Panc1 (cell line): ENCODE measurements at regions not wholly inside any gene's neighbourhood (a gene's known extent, or its start where the extent isn't known, plus 50 kb on each side); places are given as distances from the start of the nearest gene placed in this dataset.

ENCODE experiments used
- ATAC-seq: fragments of 200-7000 bp; cut with Tn5 transposase; 2 replicates; pipeline ENCODE4 v1.9.1; 2020; ENCODE audit warnings: mild to moderate bottlenecking, moderate library complexity
- BruUV-seq: library from RNA; stranded (reverse); fragments of 400-500 nt; replicated peaks from 2 replicates; lab custom pipeline; 2021; lab: Mats Ljungman, UMichigan
- CTCF ChIA-PET: fragments of 300-600 bp; sonication (Branson Sonifier 250); formaldehyde crosslinking; loops from one replicate; lab custom pipeline; 2022; ENCODE audit warnings: antibody characterized with exemption; lab: Charles Lee
- POLR2A ChIA-PET: fragments of 300-600 bp; sonication (Branson Sonifier 250); formaldehyde crosslinking; loops from one replicate; lab custom pipeline; 2022; ENCODE audit warnings: antibody characterized with exemption; lab: Charles Lee
- DNase-seq: peaks from one replicate; pipeline ENCODE4 v3.0.0-alpha.2; 2010; ENCODE audit warnings: low read depth, low spot score
- H3K27ac ChIP-seq: 2 replicates; pipeline ENCODE4 v1.5.1; 2011; ENCODE audit warnings: mild to moderate bottlenecking, low read length, inconsistent platforms
- H3K27me3 ChIP-seq: fragments of 200-500 bp; sonication (Bioruptor generic); 2 replicates; pipeline ENCODE4 v1.6.0; 2014; ENCODE audit warnings: low read length, inconsistent platforms; ENCODE audit not compliant: control insufficient read depth, insufficient read depth
- H3K36me3 ChIP-seq: fragments of 200-500 bp; sonication (Bioruptor generic); 2 replicates; pipeline ENCODE4 v1.5.1; 2014; ENCODE audit warnings: inconsistent platforms, mild to moderate bottlenecking, low read length, moderate library complexity; ENCODE audit not compliant: control insufficient read depth, insufficient read depth
- H3K4me1 ChIP-seq: 2 replicates; pipeline ENCODE4 v1.5.1; 2011; ENCODE audit warnings: inconsistent platforms, mild to moderate bottlenecking, low read length, moderate library complexity; ENCODE audit not compliant: control insufficient read depth, insufficient read depth
- H3K4me3 ChIP-seq, 2 experiments: 2 replicates each; pipeline ENCODE4 v1.5.1; 2011 to 2012; ENCODE audit warnings: low read depth in 2 of 2, low read length in 2 of 2, mild to moderate bottlenecking in 2 of 2, inconsistent platforms in 1 of 2, moderate library complexity in 1 of 2
- H3K9me3 ChIP-seq: fragments of 200-500 bp; sonication (Bioruptor generic); 2 replicates; pipeline ENCODE4 v1.5.1; 2014; ENCODE audit warnings: low read depth, mild to moderate bottlenecking, inconsistent platforms, low read length, moderate library complexity; ENCODE audit not compliant: control insufficient read depth, insufficient read depth
- CTCF ChIP-seq: fragments of 450-650 bp; IDR thresholded peaks from 2 replicates; pipeline ENCODE4 v1.5.1; 2017; ENCODE audit warnings: mild to moderate bottlenecking
- POLR2AphosphoS5 ChIP-seq: IDR thresholded peaks from 2 replicates; pipeline ENCODE4 v1.6.1; 2012; ENCODE audit warnings: mild to moderate bottlenecking, low read depth, low read length, moderate library complexity
- REST ChIP-seq, 2 experiments: IDR thresholded peaks; 2 replicates each; pipeline ENCODE4 v1.6.1; 2011 to 2012; ENCODE audit warnings: low read depth in 2 of 2, control low read depth in 1 of 2, low read length in 1 of 2, mild to moderate bottlenecking in 1 of 2, moderate library complexity in 1 of 2; ENCODE audit not compliant: insufficient read depth in 1 of 2
- SIN3A ChIP-seq: IDR thresholded peaks from 2 replicates; pipeline ENCODE4 v1.6.1; 2012; ENCODE audit warnings: low read depth, mild to moderate bottlenecking, low read length, moderate library complexity, borderline replicate concordance; ENCODE audit not compliant: insufficient read depth
- TCF7L2 ChIP-seq: IDR thresholded peaks from 2 replicates; pipeline ENCODE4 v1.6.1; 2011; ENCODE audit warnings: mild to moderate bottlenecking, low read depth, low read length, inconsistent platforms
- in situ Hi-C: cut with HindIII; loops from 2 replicates; pipeline ENCODE4 v1.10.0; 2016; ENCODE audit warnings: low sequenced_read_pairs, low pct_unique_long_range_greater_than_20kb
- intact Hi-C: fragments of 100-400 bp; cut with micrococcal nuclease; formaldehyde crosslinking; loops from one replicate; pipeline ENCODE4 v1.10.0; 2022; ENCODE audit not compliant: unreplicated experiment

GRCh38 chr13:107572156-107572555, 643.2 kb downstream of the LIG4 start:
- Histone ChIP-seq H3K4me1 (no peaks in the 10 kb centered on the region), H3K27ac (no peak overlapping the region), H3K36me3 (no peaks in the 10 kb centered on the region), H3K9me3 (no peaks in the 10 kb centered on the region), H3K4me3 (no peak overlapping the region), H3K27me3 (no peaks in the 10 kb centered on the region)
- ChIA-PET POLR2A (no interaction called here), CTCF (no interaction called here)
- no TSS peak for BruUV-seq
- TF ChIP-seq REST (IDR thresholded peaks at IDR 0.05; ENCODE audit: insufficient read depth in 1 of 2, low read depth in 2 of 2, low read length in 1 of 2) (no peak), CTCF (no peak), SIN3A (no peak), TCF7L2 (no peak), POLR2AphosphoS5 (no peak)
- intact Hi-C loops (no loop called here), in situ Hi-C loops (no loop called here)
- DNase-seq: no peak
- ATAC-seq: no peak

GRCh38 chr13:107568181-107568580, 647.2 kb downstream of the LIG4 start:
- no peak for TF ChIP-seq CTCF
- no peak for TF ChIP-seq SIN3A
- TF ChIP-seq TCF7L2: no peak
- TF ChIP-seq POLR2AphosphoS5: no peak
- no peak for TF ChIP-seq REST (IDR thresholded peaks at IDR 0.05; ENCODE audit: insufficient read depth in 1 of 2, low read depth in 2 of 2, low read length in 1 of 2)
- DNase-seq (no peak), ATAC-seq (no peak)
- Histone ChIP-seq H3K36me3 (no peaks in the 10 kb centered on the region), H3K27ac (no peak overlapping the region), H3K4me3 (no peak overlapping the region), H3K4me1 (no peaks in the 10 kb centered on the region), H3K9me3 (no peaks in the 10 kb centered on the region), H3K27me3 (no peaks in the 10 kb centered on the region)
- POLR2A ChIA-PET: no interaction called here
- CTCF ChIA-PET: no interaction called here
- BruUV-seq: no TSS peak
- in situ Hi-C loops (no loop called here), intact Hi-C loops (no loop called here)
